ENCODE measurements at regions not wholly inside any gene's neighbourhood (a gene's known extent, or its start where the extent isn't known, plus 50 kb on each side); places are given as distances from the start of the nearest gene placed in this dataset.

GRCh38 chr21:23067672-23068071 lies 2069.5 kb downstream of the NCAM2 start:
- TF ChIP-seq CTCF (IDR thresholded peaks at IDR 0.05), result no peak
- no peak for TF ChIP-seq POLR2A (IDR thresholded peaks at IDR 0.05)
